Sigmoid colon (tissue), 6 donors: ENCODE measurements at regions not wholly inside any gene's neighbourhood (a gene's known extent, or its start where the extent isn't known, plus 50 kb on each side); places are given as distances from the start of the nearest gene placed in this dataset.

Experiments used
- DNase-seq: peaks from one replicate; pipeline ENCODE4 v3.0.0-alpha.2; 2019
- H3K27ac ChIP-seq, 4 donors: fragments of 200-600 bp; sonication (generic); one replicate each; pipeline ENCODE4 v1.5.1; 2016 to 2019; ENCODE audit warnings: mild to moderate bottlenecking in 1 of 4
- H3K27me3 ChIP-seq, 3 donors: fragments of 200-600 bp; sonication (generic); one replicate each; pipeline ENCODE4 v1.5.1; 2019; ENCODE audit warnings: mild to moderate bottlenecking in 1 of 3
- H3K36me3 ChIP-seq, 4 donors: fragments of 200-600 bp; sonication (generic); one replicate each; pipeline ENCODE4 v1.5.1; 2016 to 2019
- H3K4me1 ChIP-seq, 4 donors: fragments of 200-600 bp; sonication (generic); one replicate each; pipeline ENCODE4 v1.5.1; 2017 to 2019
- H3K4me3 ChIP-seq, 4 donors: fragments of 200-600 bp; sonication (generic); one replicate each; pipeline ENCODE4 v1.5.1; 2017 to 2019; ENCODE audit warnings: mild to moderate bottlenecking in 2 of 4, moderate library complexity in 1 of 4
- H3K9me3 ChIP-seq, 4 donors: fragments of 200-600 bp in 3 of 4; sonication (generic) in 3 of 4; one replicate each; pipeline versions ENCODE4 v1.5.1 to v1.6.1; 2013 to 2019
- EP300 ChIP-seq, 4 donors: sonication (generic); formaldehyde crosslinking; IDR thresholded peaks; one replicate each; pipeline ENCODE4 v1.6.1; 2017; ENCODE audit warnings: antibody characterized with exemption in 4 of 4
- POLR2A ChIP-seq, 2 donors: fragments of 450-650 bp; IDR thresholded peaks; one replicate each; pipeline ENCODE4 v1.6.1; 2016; ENCODE audit warnings: antibody characterized with exemption in 2 of 2, mild to moderate bottlenecking in 2 of 2, moderate library complexity in 2 of 2
- POLR2AphosphoS5 ChIP-seq, 4 donors: sonication (generic); formaldehyde crosslinking; IDR thresholded peaks; one replicate each; pipeline ENCODE4 v1.6.1; 2017; ENCODE audit warnings: antibody characterized with exemption in 4 of 4
- WGBS, 2 donors: extraction: QIAGEN DNeasy Blood & Tissue Kit; methylation state at CpG; one replicate each; pipeline ENCODE4 v1.1.7; 2013; 5-methylcytosine and 5-hydroxymethylcytosine counted together
- intact Hi-C: fragments of 100-400 bp; cut with DNase I; formaldehyde crosslinking; loops from one replicate; pipeline ENCODE4 v1.15.1; 2023
- TF ChIP-seq, protein P1 (sequence below), 4 experiments: fragments of 450-650 bp in 3 of 4; fragments of 200-600 bp in 1 of 4; IDR thresholded peaks; one replicate each; pipeline ENCODE4 v1.5.1; 2016 to 2019; ENCODE audit warnings: antibody characterized with exemption in 4 of 4, mild to moderate bottlenecking in 3 of 4, moderate library complexity in 2 of 4
- donor health status: healthy with polysubstance abuse.
- donor health status: healthy.

DNA sequence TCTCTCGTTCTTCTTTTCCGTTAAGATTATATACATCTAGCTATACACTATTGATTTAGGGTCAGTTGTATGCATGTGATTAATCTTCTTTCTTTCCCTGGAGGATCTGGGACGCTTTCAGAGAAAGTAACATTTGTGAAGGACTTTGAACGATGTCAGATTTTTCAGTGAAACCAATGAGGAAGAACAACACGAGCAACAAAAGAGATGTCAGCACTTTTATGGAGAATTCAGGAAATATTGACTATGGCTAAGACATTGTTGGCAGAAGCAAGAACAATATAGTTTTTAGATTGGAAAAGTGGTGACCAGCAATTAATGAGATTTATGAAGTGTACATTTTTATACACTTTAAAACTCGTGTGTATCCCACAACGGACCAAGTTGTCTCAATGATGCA, 355.5 kb downstream of the TGFB2 start:
- H3K27ac ChIP-seq = no peak overlapping the region
- H3K36me3 ChIP-seq = no peaks in the 10 kb centered on the region
- H3K4me1 ChIP-seq = peaks cover 0 to 2% (median under 1%) of the 10 kb centered on the region in 4 donors
- intact Hi-C loops = no loop called here
- no peak for DNase-seq
- H3K4me3 ChIP-seq = no peak overlapping the region
- no peak for TF ChIP-seq POLR2A (IDR thresholded peaks at IDR 0.05)
- no peak for TF ChIP-seq EP300 (IDR thresholded peaks at IDR 0.05)
- no peak for TF ChIP-seq POLR2AphosphoS5 (IDR thresholded peaks at IDR 0.05)
- TF ChIP-seq, protein P1, sequence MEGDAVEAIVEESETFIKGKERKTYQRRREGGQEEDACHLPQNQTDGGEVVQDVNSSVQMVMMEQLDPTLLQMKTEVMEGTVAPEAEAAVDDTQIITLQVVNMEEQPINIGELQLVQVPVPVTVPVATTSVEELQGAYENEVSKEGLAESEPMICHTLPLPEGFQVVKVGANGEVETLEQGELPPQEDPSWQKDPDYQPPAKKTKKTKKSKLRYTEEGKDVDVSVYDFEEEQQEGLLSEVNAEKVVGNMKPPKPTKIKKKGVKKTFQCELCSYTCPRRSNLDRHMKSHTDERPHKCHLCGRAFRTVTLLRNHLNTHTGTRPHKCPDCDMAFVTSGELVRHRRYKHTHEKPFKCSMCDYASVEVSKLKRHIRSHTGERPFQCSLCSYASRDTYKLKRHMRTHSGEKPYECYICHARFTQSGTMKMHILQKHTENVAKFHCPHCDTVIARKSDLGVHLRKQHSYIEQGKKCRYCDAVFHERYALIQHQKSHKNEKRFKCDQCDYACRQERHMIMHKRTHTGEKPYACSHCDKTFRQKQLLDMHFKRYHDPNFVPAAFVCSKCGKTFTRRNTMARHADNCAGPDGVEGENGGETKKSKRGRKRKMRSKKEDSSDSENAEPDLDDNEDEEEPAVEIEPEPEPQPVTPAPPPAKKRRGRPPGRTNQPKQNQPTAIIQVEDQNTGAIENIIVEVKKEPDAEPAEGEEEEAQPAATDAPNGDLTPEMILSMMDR (IDR thresholded peaks at IDR 0.05) = no peak
- H3K9me3 ChIP-seq = no peaks in the 10 kb centered on the region
- 76 to 82% methylated on average over 7 of the region's 7 CpGs for WGBS, 2 donors
- H3K27me3 ChIP-seq = no peaks in the 10 kb centered on the region

GRCh38 chr1:218701131-218701530, 356.0 kb downstream of the TGFB2 start:
- DNase-seq = no peak
- no peaks in the 10 kb centered on the region for H3K9me3 ChIP-seq
- H3K36me3 ChIP-seq = no peaks in the 10 kb centered on the region
- TF ChIP-seq POLR2AphosphoS5 (IDR thresholded peaks at IDR 0.05) = no peak
- TF ChIP-seq EP300 (IDR thresholded peaks at IDR 0.05) = no peak
- TF ChIP-seq POLR2A (IDR thresholded peaks at IDR 0.05) = no peak
- TF ChIP-seq, protein P1 (IDR thresholded peaks at IDR 0.05) = no peak
- H3K4me3 ChIP-seq = no peak overlapping the region
- no peak overlapping the region for H3K27ac ChIP-seq
- H3K27me3 ChIP-seq = no peaks in the 10 kb centered on the region
- H3K4me1 ChIP-seq = peaks cover 0 to 7% (median 3%) of the 10 kb centered on the region in 4 donors
- WGBS, 2 donors = 63 to 76% methylated on average over 3 of the region's 3 CpGs
- intact Hi-C loops = no loop called here

GRCh38 chr1:218702775-218703174, 357.6 kb downstream of the TGFB2 start:
- H3K4me3 ChIP-seq = no peak overlapping the region
- 91 to 92% methylated on average over 1 of the region's 1 CpG for WGBS, 2 donors
- peaks cover 0 to 11% (median 5%) of the 10 kb centered on the region in 4 donors for H3K4me1 ChIP-seq
- no peak for DNase-seq
- no peaks in the 10 kb centered on the region for H3K27me3 ChIP-seq
- TF ChIP-seq, protein P1 (IDR thresholded peaks at IDR 0.05) = no peak
- TF ChIP-seq POLR2A (IDR thresholded peaks at IDR 0.05) = no peak
- H3K36me3 ChIP-seq = no peaks in the 10 kb centered on the region
- no peaks in the 10 kb centered on the region for H3K9me3 ChIP-seq
- H3K27ac ChIP-seq = no peak overlapping the region
- intact Hi-C loops = no loop called here

DNA sequence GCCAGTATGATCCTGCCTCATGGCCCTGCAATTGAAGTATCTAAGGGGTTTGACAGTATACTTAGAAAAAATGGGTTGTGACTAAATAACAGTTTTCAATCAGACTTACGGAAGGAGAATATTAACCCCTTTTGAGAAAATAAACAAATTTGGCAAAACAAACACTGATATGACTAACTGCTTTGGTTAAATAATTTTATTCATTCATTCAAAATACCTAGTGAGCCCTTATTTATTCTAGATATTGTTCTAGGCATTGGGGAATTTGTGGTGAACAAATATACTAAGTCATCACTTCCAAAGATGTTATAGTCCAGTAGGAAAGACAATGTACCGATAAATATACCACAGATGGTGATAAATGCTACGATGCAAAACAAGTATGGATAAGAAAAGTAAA, 358.7 kb downstream of the TGFB2 start:
- no peaks in the 10 kb centered on the region for H3K27me3 ChIP-seq
- H3K4me3 ChIP-seq = no peak overlapping the region
- H3K9me3 ChIP-seq = no peaks in the 10 kb centered on the region
- 86 to 90% methylated on average over 3 of the region's 3 CpGs for WGBS, 2 donors
- H3K27ac ChIP-seq = no peak overlapping the region
- no peak for DNase-seq
- H3K36me3 ChIP-seq = no peaks in the 10 kb centered on the region
- intact Hi-C loops = no loop called here
- TF ChIP-seq EP300 (IDR thresholded peaks at IDR 0.05) (no peak), POLR2AphosphoS5 (IDR thresholded peaks at IDR 0.05) (no peak), POLR2A (IDR thresholded peaks at IDR 0.05) (no peak)
- TF ChIP-seq, protein P1 (IDR thresholded peaks at IDR 0.05) = no peak
- peaks cover 0 to 11% (median 5%) of the 10 kb centered on the region in 4 donors for H3K4me1 ChIP-seq

DNA sequence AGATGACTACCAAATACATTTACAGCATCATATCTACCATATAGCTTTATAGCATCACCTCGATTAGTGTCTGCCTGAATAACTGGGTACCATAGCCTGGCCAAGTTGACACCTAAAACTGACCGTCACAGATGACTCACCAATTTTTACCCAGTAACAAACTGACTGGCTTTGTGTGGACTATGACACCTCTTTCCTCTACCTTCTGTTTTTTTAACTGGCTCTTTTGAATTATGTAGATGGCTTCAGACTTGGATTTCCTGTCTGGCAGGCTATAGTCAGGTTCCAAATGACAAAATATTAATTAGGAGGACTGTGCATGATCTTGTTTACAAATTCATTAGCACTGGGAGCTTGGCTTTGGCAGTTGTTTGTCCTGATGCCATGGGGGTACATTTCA, 360.3 kb downstream of the TGFB2 start:
- DNase-seq = no peak
- Histone ChIP-seq H3K9me3 (no peaks in the 10 kb centered on the region), H3K36me3 (no peaks in the 10 kb centered on the region), H3K27me3 (no peaks in the 10 kb centered on the region), H3K4me1 (peaks cover 0 to 11% (median 5%) of the 10 kb centered on the region in 4 donors), H3K4me3 (no peak overlapping the region), H3K27ac (no peak overlapping the region)
- TF ChIP-seq POLR2AphosphoS5 (IDR thresholded peaks at IDR 0.05) = no peak
- no peak for TF ChIP-seq POLR2A (IDR thresholded peaks at IDR 0.05)
- TF ChIP-seq, protein P1 (IDR thresholded peaks at IDR 0.05) = no peak
- TF ChIP-seq EP300 (IDR thresholded peaks at IDR 0.05) = no peak
- intact Hi-C loops = no loop called here
- WGBS, 2 donors = 82 to 89% methylated on average over 2 of the region's 2 CpGs
